IPS DF 6.9 (cell line): ENCODE measurements at regions not wholly inside any gene's neighbourhood (a gene's known extent, or its start where the extent isn't known, plus 50 kb on each side); places are given as distances from the start of the nearest gene placed in this dataset.

ENCODE experiments used
- DNase-seq: peaks from one replicate; pipeline ENCODE4 v3.0.0-alpha.2; 2013; ENCODE audit warnings: low read depth, low spot score
- H3K27ac ChIP-seq: one replicate; pipeline ENCODE4 v1.5.1; 2013; ENCODE audit warnings: low read length, control low read depth
- H3K27me3 ChIP-seq: 2 replicates; pipeline ENCODE4 v1.6.1; 2013; ENCODE audit warnings: mild to moderate bottlenecking, low read length; ENCODE audit not compliant: control insufficient read depth, insufficient read depth
- H3K36me3 ChIP-seq: 2 replicates; pipeline ENCODE4 v1.6.1; 2013; ENCODE audit warnings: low read length; ENCODE audit not compliant: control insufficient read depth, insufficient read depth
- H3K4me1 ChIP-seq: 2 replicates; pipeline ENCODE4 v1.6.1; 2013; ENCODE audit warnings: low read length; ENCODE audit not compliant: control insufficient read depth, insufficient read depth
- H3K4me3 ChIP-seq: 2 replicates; pipeline ENCODE4 v1.5.1; 2013; ENCODE audit warnings: mild to moderate bottlenecking, low read length
- H3K9me3 ChIP-seq: 2 replicates; pipeline ENCODE4 v1.6.1; 2013; ENCODE audit warnings: low read length, inconsistent platforms; ENCODE audit not compliant: control insufficient read depth, insufficient read depth
- WGBS: extraction: QIAGEN DNeasy Blood & Tissue Kit; methylation state at CpG from one replicate; pipeline ENCODE4 v1.1.7; 2013; ENCODE audit warnings: mixed read lengths, missing lambda C conversion rate; ENCODE audit not compliant: insufficient read length, insufficient coverage; 5-methylcytosine and 5-hydroxymethylcytosine counted together

DNA sequence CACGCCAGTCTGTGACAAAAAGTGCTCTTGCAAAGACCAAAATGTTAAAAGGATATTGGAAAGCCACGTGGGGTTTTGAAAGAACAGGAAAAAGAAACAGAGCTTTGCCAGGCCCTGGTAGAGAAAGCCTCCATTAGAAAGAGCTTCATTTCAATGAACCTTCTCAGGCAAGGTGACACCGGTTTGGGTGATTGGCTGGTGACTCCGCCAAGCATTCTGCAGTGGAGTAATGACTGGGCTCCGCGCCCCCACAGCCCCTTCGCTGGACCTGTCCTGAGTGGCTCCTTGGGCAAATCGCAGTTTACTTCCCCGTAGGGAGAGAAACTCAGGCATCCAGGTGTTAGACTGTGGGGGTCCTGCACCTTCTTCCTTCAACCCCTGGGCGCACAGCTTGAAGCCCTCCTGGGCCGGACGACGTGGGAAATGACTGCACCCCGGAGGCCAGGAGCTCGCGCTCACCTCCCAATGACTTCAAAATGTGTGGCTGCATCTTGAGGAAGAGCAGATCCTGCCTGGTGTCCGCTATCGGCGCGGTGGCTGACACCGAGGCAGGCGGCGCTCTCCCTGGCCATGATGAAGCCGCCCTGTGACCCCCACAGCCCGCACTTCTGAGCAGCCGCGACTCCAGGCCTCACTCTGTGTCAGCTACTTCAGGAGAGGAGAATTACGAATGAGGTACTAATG lies 444.6 kb upstream of the SGCG start:
- Histone ChIP-seq H3K4me3 (no peak overlapping the region), H3K27me3 (no peaks in the 10 kb centered on the region), H3K27ac (no peak overlapping the region), H3K4me1 (no peaks in the 10 kb centered on the region), H3K36me3 (no peaks in the 10 kb centered on the region), H3K9me3 (no peaks in the 10 kb centered on the region)
- DNase-seq, result no peak
- WGBS, result no CpG with 5 or more reads among the region's 28 CpGs

GRCh38 chr13:22736768-22737092 lies 444.0 kb upstream of the SGCG start:
- Histone ChIP-seq H3K4me3 (no peak overlapping the region), H3K9me3 (no peaks in the 10 kb centered on the region), H3K27ac (no peak overlapping the region), H3K4me1 (no peaks in the 10 kb centered on the region), H3K36me3 (no peaks in the 10 kb centered on the region), H3K27me3 (no peaks in the 10 kb centered on the region)
- no peak for DNase-seq
- no CpG with 5 or more reads among the region's 2 CpGs for WGBS

DNA sequence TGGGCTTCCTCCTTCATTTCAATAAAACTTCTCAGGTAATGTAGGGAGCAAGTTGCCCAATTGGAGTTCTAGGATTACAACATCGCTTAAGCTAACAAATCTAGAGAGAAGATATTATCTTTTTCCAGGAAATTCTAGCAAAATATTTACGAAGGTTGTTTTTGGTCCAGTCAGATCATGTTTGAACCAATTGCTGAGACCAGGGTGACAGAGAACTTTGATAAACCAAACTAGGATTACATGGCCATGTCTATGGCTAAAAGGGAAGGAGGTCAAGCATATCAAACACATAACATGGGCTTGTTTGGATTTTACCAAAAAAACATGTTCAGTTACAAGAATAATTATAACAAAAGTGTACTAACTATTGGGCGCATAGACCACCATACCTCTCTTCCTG lies 442.4 kb upstream of the SGCG start:
- no CpG with 5 or more reads among the region's 3 CpGs for WGBS

DNA sequence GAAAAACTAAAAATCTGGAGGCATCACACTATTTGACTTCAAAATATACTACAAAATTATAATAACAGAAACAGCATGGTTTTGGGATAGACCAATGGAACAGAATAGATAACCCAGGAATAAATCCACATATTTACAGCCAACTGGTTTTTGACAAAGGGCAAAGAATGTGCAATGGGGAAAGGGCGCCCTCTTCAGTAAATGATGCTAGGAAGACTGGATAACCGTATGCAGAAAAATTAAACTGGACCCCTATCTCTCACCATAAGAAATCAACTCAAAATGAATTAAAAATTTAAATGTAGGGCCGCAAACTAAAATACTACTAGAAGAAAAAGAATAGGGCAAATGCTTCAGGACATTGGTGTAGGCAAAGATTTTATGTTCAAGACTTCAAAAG lies 440.5 kb upstream of the SGCG start:
- no peaks in the 10 kb centered on the region for H3K9me3 ChIP-seq
- WGBS, result no CpG with 5 or more reads among the region's 3 CpGs
- no peak for DNase-seq

More for the DNA sequence above, 442.4 kb upstream of the SGCG start:
- no peak overlapping the region for H3K27ac ChIP-seq
- no peaks in the 10 kb centered on the region for H3K27me3 ChIP-seq
- no peak overlapping the region for H3K4me3 ChIP-seq
- no peaks in the 10 kb centered on the region for H3K36me3 ChIP-seq
- DNase-seq, result no peak
- no peaks in the 10 kb centered on the region for H3K4me1 ChIP-seq
- no peaks in the 10 kb centered on the region for H3K9me3 ChIP-seq

GRCh38 chr13:22744688-22745452 lies 435.9 kb upstream of the SGCG start:
- H3K9me3 ChIP-seq, result no peaks in the 10 kb centered on the region
- no peaks in the 10 kb centered on the region for H3K27me3 ChIP-seq
- H3K36me3 ChIP-seq, result no peaks in the 10 kb centered on the region
- H3K27ac ChIP-seq, result no peak overlapping the region
- H3K4me1 ChIP-seq, result no peaks in the 10 kb centered on the region
- no peak overlapping the region for H3K4me3 ChIP-seq
- no CpG with 5 or more reads among the region's 24 CpGs for WGBS
- DNase-seq, result no peak

More for the DNA sequence above, 440.5 kb upstream of the SGCG start:
- H3K27ac ChIP-seq, result no peak overlapping the region
- no peaks in the 10 kb centered on the region for H3K36me3 ChIP-seq
- H3K4me3 ChIP-seq, result no peak overlapping the region
- H3K27me3 ChIP-seq, result no peaks in the 10 kb centered on the region
- H3K4me1 ChIP-seq, result no peaks in the 10 kb centered on the region

- no peak for DNase-seq
- Histone ChIP-seq H3K9me3 (no peaks in the 10 kb centered on the region; the same call in 1 of the 2 replicates), H3K27ac (no peak overlapping the region), H3K36me3 (no peaks in the 10 kb centered on the region), H3K4me3 (no peak overlapping the region), H3K4me1 (no peaks in the 10 kb centered on the region), H3K27me3 (no peaks in the 10 kb centered on the region)
- WGBS, result no CpG with 5 or more reads among the region's 5 CpGs
Observed at GRCh38 chr13:22748866-22749577, 431.8 kb upstream of the SGCG start.

GRCh38 chr13:22749626-22750025 lies 431.2 kb upstream of the SGCG start:
- Histone ChIP-seq H3K4me1 (no peaks in the 10 kb centered on the region), H3K27me3 (no peaks in the 10 kb centered on the region), H3K36me3 (no peaks in the 10 kb centered on the region), H3K27ac (no peak overlapping the region), H3K9me3 (no peaks in the 10 kb centered on the region; the same call in 1 of the 2 replicates), H3K4me3 (no peak overlapping the region)
- DNase-seq, result no peak
- WGBS, result no CpG with 5 or more reads among the region's 1 CpG

DNA sequence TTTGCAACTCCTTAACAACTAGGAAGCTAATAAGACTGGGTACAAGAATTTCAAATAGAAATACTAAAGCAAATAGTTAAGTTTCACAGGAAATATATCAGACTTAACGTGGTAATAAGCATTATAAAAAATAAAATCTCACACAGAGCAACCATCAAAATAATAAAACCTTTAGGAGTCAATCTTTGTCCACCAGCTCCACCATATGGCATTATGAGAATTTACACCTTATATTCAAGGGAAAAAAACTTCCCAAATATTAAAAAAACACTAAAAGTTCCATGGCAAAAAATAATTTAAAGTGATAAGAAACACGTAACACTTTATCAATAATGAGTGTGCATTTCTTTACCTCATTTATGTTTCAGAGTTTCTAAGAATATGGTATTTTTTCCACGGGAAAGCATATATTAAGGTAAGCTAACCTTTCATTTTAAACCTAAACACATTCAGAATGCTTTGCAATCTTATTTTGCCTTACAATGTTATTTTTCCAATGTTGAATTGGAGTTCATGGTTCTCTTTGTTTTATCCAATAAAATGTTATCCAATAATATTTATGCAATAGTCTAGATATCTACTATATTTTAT lies 423.2 kb upstream of the SGCG start:
- no peaks in the 10 kb centered on the region for H3K36me3 ChIP-seq
- no peak for DNase-seq
- no CpG with 5 or more reads among the region's 3 CpGs for WGBS

GRCh38 chr13:22758245-22758644 lies 422.5 kb upstream of the SGCG start:
- Histone ChIP-seq H3K9me3 (no peaks in the 10 kb centered on the region; the same call in 1 of the 2 replicates), H3K36me3 (no peaks in the 10 kb centered on the region), H3K27me3 (no peaks in the 10 kb centered on the region), H3K4me1 (no peaks in the 10 kb centered on the region), H3K27ac (no peak overlapping the region), H3K4me3 (no peak overlapping the region)
- no CpG with 5 or more reads among the region's 4 CpGs for WGBS
- DNase-seq, result no peak

More for the DNA sequence above, 423.2 kb upstream of the SGCG start:
- Histone ChIP-seq H3K9me3 (no peaks in the 10 kb centered on the region; the same call in 1 of the 2 replicates), H3K4me1 (no peaks in the 10 kb centered on the region), H3K4me3 (no peak overlapping the region), H3K27ac (no peak overlapping the region), H3K27me3 (no peaks in the 10 kb centered on the region)

GRCh38 chr13:22761709-22762108 lies 419.1 kb upstream of the SGCG start:
- no CpG with 5 or more reads among the region's 5 CpGs for WGBS
- DNase-seq, result no peak
- H3K36me3 ChIP-seq, result no peaks in the 10 kb centered on the region

More at GRCh38 chr13:22761709-22762108, 419.1 kb upstream of the SGCG start:
- no peaks in the 10 kb centered on the region for H3K4me1 ChIP-seq
- no peaks in the 10 kb centered on the region for H3K9me3 ChIP-seq
- no peak overlapping the region for H3K4me3 ChIP-seq
- H3K27me3 ChIP-seq, result no peaks in the 10 kb centered on the region
- H3K27ac ChIP-seq, result no peak overlapping the region
